GM18505 (cell line): ENCODE measurements at regions not wholly inside any gene's neighbourhood (a gene's known extent, or its start where the extent isn't known, plus 50 kb on each side); places are given as distances from the start of the nearest gene placed in this dataset.

Experiments
- ATAC-seq: cut with Tn5 transposase; IDR thresholded peaks from one replicate; pipeline ENCODE4 v1.9.1; 2021; ENCODE audit not compliant: unreplicated experiment
- POLR2A ChIP-seq: IDR thresholded peaks from 4 replicates; pipeline ENCODE4 v1.6.1; 2011; ENCODE audit warnings: borderline replicate concordance; ENCODE audit not compliant: insufficient read depth, insufficient read length; ENCODE audit errors: extremely low read depth

DNA sequence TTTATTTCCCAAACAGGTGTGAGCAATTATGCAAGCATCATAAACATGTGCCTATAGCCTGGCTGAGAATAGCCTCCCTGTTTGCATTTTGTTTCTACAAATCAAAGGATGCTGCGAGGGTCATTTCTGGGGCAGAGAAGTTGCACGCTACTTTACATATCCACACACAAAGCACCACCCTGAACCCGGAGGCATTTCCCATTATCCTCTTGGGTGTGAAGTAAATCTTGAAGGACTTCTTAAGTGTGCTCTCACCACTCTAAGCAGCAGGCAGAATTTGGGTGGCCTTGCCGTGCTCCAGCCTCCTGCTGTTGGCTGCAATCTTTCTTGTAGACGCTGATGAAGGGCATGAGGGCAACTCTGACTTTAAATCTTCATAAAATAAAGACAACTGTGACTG lies 124.0 kb upstream of the TLE4 start:
- TF ChIP-seq POLR2A, result no peak
- ATAC-seq, result no peak

- no peak for TF ChIP-seq POLR2A
- no peak for ATAC-seq
These were observed 119.5 kb upstream of the TLE4 start for GRCh38 chr9:79452265-79452664.

DNA sequence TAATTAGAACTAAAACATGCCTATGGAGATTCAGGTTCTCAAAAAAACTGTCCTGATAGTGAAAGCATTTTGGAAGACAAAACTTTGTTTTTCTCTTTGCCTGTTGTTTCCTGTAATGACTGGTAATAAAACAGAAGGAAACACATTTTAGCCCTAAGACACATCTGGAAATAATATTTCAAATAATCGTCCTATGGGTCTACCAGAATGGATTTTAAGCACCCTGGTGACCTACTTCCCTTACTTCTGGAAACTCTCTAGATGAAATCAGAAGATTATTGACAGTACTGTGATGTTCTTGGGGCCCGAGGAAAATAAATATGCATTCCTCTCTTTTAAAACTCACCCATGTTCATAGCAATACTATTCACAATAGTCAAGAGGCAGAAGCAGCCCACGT lies 110.1 kb upstream of the TLE4 start:
- no peak for ATAC-seq
- no peak for TF ChIP-seq POLR2A

- no peak for TF ChIP-seq POLR2A
- no peak for ATAC-seq
These were observed 106.6 kb upstream of the TLE4 start for GRCh38 chr9:79465156-79465555.

DNA sequence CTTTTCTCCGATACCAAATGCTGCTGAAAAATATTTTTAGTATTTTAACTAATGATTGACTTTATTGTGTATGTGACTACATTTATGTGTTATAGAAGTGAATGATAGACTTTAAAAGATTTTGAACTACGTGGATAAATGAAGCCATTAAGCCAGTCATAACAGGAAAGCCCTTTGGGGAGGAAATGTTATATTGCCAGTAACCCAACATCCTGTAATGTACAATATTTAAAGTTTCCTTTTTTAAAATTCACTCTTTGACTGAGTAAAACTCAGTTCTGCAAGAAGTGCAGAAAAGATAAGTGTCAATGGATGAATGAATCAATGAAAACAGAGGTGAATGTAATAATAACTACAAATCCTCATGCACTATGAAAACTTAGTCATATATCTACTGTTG lies 102.6 kb upstream of the TLE4 start:
- no peak for ATAC-seq
- no peak for TF ChIP-seq POLR2A

- ATAC-seq, result no peak
These were observed 100.8 kb upstream of the TLE4 start for GRCh38 chr9:79470954-79471353.

DNA sequence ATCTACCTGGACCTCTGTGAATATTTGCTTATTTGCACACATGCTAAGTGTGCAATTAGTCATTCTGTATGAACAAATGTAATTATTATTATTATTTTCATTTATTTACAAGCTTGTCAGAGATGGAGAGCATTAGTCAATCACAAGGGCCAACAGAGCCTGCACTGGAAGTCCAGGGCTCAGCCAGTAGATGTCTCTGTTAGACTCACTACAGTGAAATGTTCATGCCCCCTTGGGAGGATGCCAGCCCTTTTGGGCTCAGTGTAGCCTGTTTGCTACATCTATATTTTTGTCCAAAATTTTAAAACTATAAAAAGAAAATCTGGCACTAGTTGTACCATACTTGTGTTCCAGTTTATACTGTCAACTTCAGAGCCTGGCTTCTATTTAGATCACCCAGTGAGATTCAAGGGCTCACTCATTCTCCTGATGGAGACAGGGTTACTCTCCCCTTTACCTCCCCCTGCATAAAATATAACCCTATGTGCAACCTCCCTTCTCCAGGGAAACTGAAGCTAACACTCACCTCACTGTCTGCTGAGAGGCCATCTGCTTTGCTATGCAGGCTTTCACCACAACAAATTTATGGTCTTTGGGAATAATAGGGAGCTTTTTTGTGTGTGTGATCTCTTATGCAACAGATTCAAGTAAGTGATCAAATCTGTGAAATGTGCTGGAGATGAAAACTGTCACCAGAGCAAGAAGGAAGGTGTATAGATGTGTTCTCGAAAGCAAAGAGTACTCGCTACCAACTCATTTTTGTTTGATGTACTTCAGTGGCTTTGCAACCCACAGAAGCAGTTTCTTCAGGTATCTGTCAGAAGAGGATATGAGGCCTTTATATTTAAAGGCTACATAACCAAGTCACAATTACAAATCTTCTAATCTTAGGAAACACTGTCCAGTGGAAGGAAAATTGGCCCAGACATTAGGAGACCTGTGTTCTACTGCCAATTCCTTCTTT lies 99.9 kb upstream of the TLE4 start:
- ATAC-seq, result no peak
- no peak for TF ChIP-seq POLR2A

More at GRCh38 chr9:79470954-79471353, 100.8 kb upstream of the TLE4 start:
- no peak for TF ChIP-seq POLR2A

- ATAC-seq, result no peak
- no peak for TF ChIP-seq POLR2A
These were observed 98.1 kb upstream of the TLE4 start for GRCh38 chr9:79473704-79474103.

- ATAC-seq, result no peak
- TF ChIP-seq POLR2A, result no peak
These were observed 94.4 kb upstream of the TLE4 start for GRCh38 chr9:79477241-79477840.

DNA sequence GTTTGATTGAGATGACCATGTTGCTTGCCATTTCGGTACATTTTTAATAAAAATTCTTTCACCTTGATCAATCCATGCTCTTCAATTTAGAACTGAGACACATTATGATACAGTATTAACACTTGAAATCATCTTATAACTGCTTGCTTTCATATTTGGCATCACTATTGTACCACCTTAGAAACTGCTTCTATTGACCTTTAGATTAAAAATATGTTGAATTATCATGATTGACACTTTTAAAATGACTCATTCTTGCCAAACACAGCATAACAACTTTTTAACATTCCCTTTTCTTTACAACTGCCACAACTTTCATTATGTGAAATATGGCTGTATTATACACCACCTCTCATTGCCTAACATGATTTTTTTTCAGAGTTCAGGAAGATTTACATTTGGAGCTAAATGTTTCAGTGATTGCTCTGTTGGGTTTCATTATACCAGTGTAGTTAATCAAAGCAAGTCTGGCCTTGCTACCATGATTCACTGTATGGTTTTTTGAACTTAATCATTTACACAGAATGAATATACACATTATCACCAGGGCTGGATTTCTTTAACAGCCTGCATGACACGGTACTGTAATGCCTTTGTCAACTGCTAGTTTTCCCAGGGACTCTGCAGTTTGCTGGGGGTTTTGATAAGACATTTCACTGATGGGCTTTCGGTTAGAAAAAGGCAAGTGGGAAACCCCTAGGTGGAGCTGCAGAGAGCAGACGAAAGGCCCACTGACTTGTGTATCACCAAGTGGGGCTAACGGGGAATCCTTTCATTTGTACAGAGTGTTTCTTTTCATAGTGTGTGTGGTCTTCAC lies 93.6 kb upstream of the TLE4 start:
- ATAC-seq, result peak; percentile 76
- TF ChIP-seq POLR2A, result no peak

- TF ChIP-seq POLR2A, result no peak
- ATAC-seq, result no peak
These were observed 91.1 kb upstream of the TLE4 start for GRCh38 chr9:79480639-79481038.

DNA sequence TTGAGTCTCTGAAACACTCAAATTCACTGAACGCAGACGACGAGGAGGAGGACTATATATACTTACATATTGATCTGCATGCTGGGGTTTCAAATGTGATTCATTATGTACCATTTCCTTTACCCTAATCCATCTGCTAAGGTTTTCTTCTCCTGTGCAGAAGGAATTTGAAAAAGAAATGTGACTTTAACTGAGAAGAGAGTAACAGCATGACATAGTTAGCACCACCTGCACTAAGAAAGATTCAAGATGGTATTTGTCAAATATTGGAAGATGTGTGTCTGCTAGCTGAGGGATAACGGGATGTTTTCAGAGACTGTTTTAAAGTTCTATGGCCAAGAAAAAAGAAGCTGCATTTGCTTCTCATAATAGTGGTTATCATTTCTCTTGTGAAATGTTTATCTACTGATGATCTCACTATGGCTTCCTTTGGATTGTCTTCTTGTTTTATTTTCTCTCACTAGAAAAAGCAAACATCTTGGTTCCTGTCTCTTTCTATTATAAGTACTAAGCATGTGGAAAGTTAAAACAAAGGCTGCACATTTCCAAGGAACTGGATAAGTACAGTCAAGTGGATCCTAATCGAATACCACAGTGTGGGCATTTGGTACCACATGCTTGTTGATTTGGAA lies 89.8 kb upstream of the TLE4 start:
- no peak for ATAC-seq

DNA sequence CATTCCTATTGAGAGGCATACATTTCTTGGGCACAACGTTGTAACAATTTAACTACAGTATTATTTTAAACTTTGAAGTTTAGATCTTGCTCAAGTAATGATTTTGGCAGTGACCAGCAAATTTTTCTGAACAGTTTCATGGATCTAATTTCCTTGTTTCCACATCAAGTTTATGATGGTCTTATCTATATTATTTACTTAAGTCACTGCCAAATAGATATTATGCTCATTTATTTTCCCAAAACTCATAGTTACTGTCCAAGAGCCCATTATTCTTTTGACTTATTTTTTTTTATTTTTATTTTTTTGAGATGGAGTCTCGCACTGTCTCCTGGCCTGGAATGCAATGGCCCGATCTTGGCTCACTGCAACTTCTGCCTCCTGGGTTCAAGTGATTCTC lies 86.5 kb upstream of the TLE4 start:
- no peak for TF ChIP-seq POLR2A
- ATAC-seq, result no peak

More for the DNA sequence above, 89.8 kb upstream of the TLE4 start:
- no peak for TF ChIP-seq POLR2A
